DND-41 (cell line): ENCODE measurements at regions not wholly inside any gene's neighbourhood (a gene's known extent, or its start where the extent isn't known, plus 50 kb on each side); places are given as distances from the start of the nearest gene placed in this dataset.

Experiments used
- EZH2 ChIP-seq: IDR thresholded peaks from 3 replicates; pipeline ENCODE4 v1.6.1; 2012; ENCODE audit warnings: borderline replicate concordance, low read depth, mild to moderate bottlenecking, moderate library complexity, low read length, inconsistent platforms; ENCODE audit not compliant: severe bottlenecking
- TF ChIP-seq, protein P1 (sequence below): IDR thresholded peaks from 2 replicates; pipeline ENCODE4 v1.5.1; 2012; ENCODE audit warnings: borderline replicate concordance, low read length, moderate library complexity, mild to moderate bottlenecking; ENCODE audit not compliant: poor library complexity, severe bottlenecking; ENCODE audit errors: extremely low read depth

DNA sequence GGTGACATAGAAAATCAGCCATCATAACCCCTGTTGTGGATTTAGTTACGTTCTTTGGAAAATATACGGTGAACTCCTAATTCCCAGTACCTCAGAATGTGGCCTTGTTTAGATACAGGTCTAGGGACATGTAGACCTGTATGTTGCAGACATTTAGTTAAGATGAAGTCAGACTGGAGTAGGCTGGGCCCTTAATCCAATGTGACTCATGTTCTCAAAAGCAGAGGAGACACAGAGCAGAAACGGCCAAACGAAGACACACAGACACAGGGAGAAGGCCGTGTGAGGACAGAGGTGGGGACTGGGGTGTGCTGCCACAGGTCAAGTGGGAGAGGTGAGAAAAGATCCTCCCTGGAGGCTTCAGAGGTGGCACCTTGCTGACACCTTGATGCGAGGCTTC, 119.0 kb upstream of the PROK2 start:
- TF ChIP-seq, protein P1, sequence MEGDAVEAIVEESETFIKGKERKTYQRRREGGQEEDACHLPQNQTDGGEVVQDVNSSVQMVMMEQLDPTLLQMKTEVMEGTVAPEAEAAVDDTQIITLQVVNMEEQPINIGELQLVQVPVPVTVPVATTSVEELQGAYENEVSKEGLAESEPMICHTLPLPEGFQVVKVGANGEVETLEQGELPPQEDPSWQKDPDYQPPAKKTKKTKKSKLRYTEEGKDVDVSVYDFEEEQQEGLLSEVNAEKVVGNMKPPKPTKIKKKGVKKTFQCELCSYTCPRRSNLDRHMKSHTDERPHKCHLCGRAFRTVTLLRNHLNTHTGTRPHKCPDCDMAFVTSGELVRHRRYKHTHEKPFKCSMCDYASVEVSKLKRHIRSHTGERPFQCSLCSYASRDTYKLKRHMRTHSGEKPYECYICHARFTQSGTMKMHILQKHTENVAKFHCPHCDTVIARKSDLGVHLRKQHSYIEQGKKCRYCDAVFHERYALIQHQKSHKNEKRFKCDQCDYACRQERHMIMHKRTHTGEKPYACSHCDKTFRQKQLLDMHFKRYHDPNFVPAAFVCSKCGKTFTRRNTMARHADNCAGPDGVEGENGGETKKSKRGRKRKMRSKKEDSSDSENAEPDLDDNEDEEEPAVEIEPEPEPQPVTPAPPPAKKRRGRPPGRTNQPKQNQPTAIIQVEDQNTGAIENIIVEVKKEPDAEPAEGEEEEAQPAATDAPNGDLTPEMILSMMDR, result no peak
- TF ChIP-seq EZH2, result no peak
